Lower lobe of right lung (tissue), 2 donors: ENCODE measurements at regions not wholly inside any gene's neighbourhood (a gene's known extent, or its start where the extent isn't known, plus 50 kb on each side); places are given as distances from the start of the nearest gene placed in this dataset.

Experiments used
- ATAC-seq, 2 donors: fragments of 200-7000 bp; cut with Tn5 transposase; one replicate each; pipeline ENCODE4 v1.9.1; 2020 to 2022; ENCODE audit warnings: mild to moderate bottlenecking in 2 of 2, moderate library complexity in 2 of 2
- DNase-seq: peaks from one replicate; pipeline ENCODE4 v3.0.0-alpha.2; 2020
- H3K27ac ChIP-seq: fragments of 200-600 bp; one replicate; pipeline ENCODE4 v1.8.0; 2022
- H3K27me3 ChIP-seq: fragments of 200-600 bp; one replicate; pipeline ENCODE4 v1.8.0; 2022; ENCODE audit warnings: low read depth
- H3K36me3 ChIP-seq: fragments of 200-600 bp; one replicate; pipeline ENCODE4 v1.8.0; 2022; ENCODE audit warnings: mild to moderate bottlenecking
- H3K4me1 ChIP-seq: fragments of 200-600 bp; one replicate; pipeline ENCODE4 v1.8.0; 2022
- H3K4me3 ChIP-seq: fragments of 200-600 bp; one replicate; pipeline ENCODE4 v1.8.0; 2022; ENCODE audit warnings: mild to moderate bottlenecking
- H3K9me3 ChIP-seq: fragments of 200-600 bp; one replicate; pipeline ENCODE4 v1.8.0; 2022
- CTCF ChIP-seq: fragments of 200-600 bp; IDR thresholded peaks from one replicate; pipeline ENCODE4 v1.8.0; 2022; ENCODE audit warnings: antibody characterized with exemption, mild to moderate bottlenecking
- intact Hi-C: fragments of 100-400 bp; cut with DNase I; formaldehyde crosslinking; loops from one replicate; pipeline ENCODE4 v1.11.0; 2022
- donor health status: DM: no; HTN: yes; CAD: no; lungs with severe emphysema.

GRCh38 chr3:152621006-152621868, 213.7 kb upstream of the P2RY1 start:
- Histone ChIP-seq H3K36me3 (no peaks in the 10 kb centered on the region), H3K4me3 (no peak overlapping the region), H3K4me1 (no peaks in the 10 kb centered on the region), H3K27me3 (no peaks in the 10 kb centered on the region), H3K9me3 (no peaks in the 10 kb centered on the region), H3K27ac (no peak overlapping the region)
- intact Hi-C loops, result no loop called here
- ATAC-seq (no peak), DNase-seq (no peak)
- TF ChIP-seq CTCF, result no peak

GRCh38 chr3:152621967-152622810, 212.7 kb upstream of the P2RY1 start:
- DNase-seq (no peak), ATAC-seq (no peak)
- no peaks in the 10 kb centered on the region for H3K4me1 ChIP-seq
- TF ChIP-seq CTCF, result no peak
- H3K4me3 ChIP-seq, result no peak overlapping the region
- no peaks in the 10 kb centered on the region for H3K27me3 ChIP-seq
- H3K27ac ChIP-seq, result no peak overlapping the region
- H3K9me3 ChIP-seq, result no peaks in the 10 kb centered on the region
- intact Hi-C loops, result no loop called here
- H3K36me3 ChIP-seq, result no peaks in the 10 kb centered on the region

GRCh38 chr3:152622811-152623167, 212.1 kb upstream of the P2RY1 start:
- no peak overlapping the region for H3K27ac ChIP-seq
- H3K4me3 ChIP-seq, result no peak overlapping the region
- intact Hi-C loops, result no loop called here
- no peaks in the 10 kb centered on the region for H3K4me1 ChIP-seq
- H3K27me3 ChIP-seq, result no peaks in the 10 kb centered on the region
- TF ChIP-seq CTCF, result no peak
- ATAC-seq, result no peak
- no peaks in the 10 kb centered on the region for H3K36me3 ChIP-seq
- no peaks in the 10 kb centered on the region for H3K9me3 ChIP-seq
- no peak for DNase-seq

- Histone ChIP-seq H3K27me3 (no peaks in the 10 kb centered on the region), H3K9me3 (no peaks in the 10 kb centered on the region), H3K27ac (no peak overlapping the region), H3K36me3 (no peaks in the 10 kb centered on the region), H3K4me3 (no peak overlapping the region), H3K4me1 (no peaks in the 10 kb centered on the region)
- DNase-seq (no peak), ATAC-seq (no peak)
- TF ChIP-seq CTCF, result no peak
- intact Hi-C loops, result no loop called here
Measured at GRCh38 chr3:152623286-152623911, 211.5 kb upstream of the P2RY1 start.

GRCh38 chr3:152626226-152626625, 208.7 kb upstream of the P2RY1 start:
- ATAC-seq, result no peak
- intact Hi-C loops, result no loop called here
- H3K36me3 ChIP-seq, result no peaks in the 10 kb centered on the region
- no peaks in the 10 kb centered on the region for H3K4me1 ChIP-seq
- no peak for DNase-seq
- no peak overlapping the region for H3K27ac ChIP-seq
- H3K4me3 ChIP-seq, result no peak overlapping the region
- no peaks in the 10 kb centered on the region for H3K27me3 ChIP-seq
- no peak for TF ChIP-seq CTCF
- no peaks in the 10 kb centered on the region for H3K9me3 ChIP-seq
